GM12891 (cell line): ENCODE measurements at regions not wholly inside any gene's neighbourhood (a gene's known extent, or its start where the extent isn't known, plus 50 kb on each side); places are given as distances from the start of the nearest gene placed in this dataset.

Source experiments
- POLR2A ChIP-seq: IDR thresholded peaks from 2 replicates; pipeline ENCODE4 v1.6.1; 2011; ENCODE audit warnings: low read depth, low read length, control low read depth
- POLR2AphosphoS5 ChIP-seq: IDR thresholded peaks from 2 replicates; pipeline ENCODE4 v1.6.1; 2011; ENCODE audit warnings: low read depth, low read length, control low read depth
- SPI1 ChIP-seq: IDR thresholded peaks from 2 replicates; pipeline ENCODE4 v1.6.1; 2011; ENCODE audit warnings: low read depth, low read length, control low read depth
- TAF1 ChIP-seq: IDR thresholded peaks from 2 replicates; pipeline ENCODE4 v1.6.1; 2011; ENCODE audit warnings: low read depth, low read length, control low read depth

GRCh38 chr2:228655331-228655730, 473.8 kb upstream of the SPHKAP start:
- TF ChIP-seq POLR2AphosphoS5 = no peak
- TF ChIP-seq POLR2A = no peak
- TF ChIP-seq SPI1 = no peak
- no peak for TF ChIP-seq TAF1
